IMR-90 (cell line): ENCODE measurements at regions not wholly inside any gene's neighbourhood (a gene's known extent, or its start where the extent isn't known, plus 50 kb on each side); places are given as distances from the start of the nearest gene placed in this dataset.

Experiments
- ATAC-seq: fragments of 200-7000 bp; cut with Tn5 transposase; 2 replicates; pipeline ENCODE4 v1.9.1; 2020; ENCODE audit warnings: low read depth, mild to moderate bottlenecking, moderate library complexity
- BruUV-seq: library from RNA; stranded (reverse); fragments of 400-500 nt; replicated peaks from 2 replicates; lab custom pipeline; 2021; lab: Mats Ljungman, UMichigan
- CTCF ChIA-PET: fragments of 300-600 bp; formaldehyde crosslinking; extraction: SDS; loops from one replicate; lab custom pipeline; 2021; ENCODE audit warnings: antibody characterized with exemption; lab: Yijun Ruan, JAX
- POLR2A ChIA-PET: fragments of 300-600 bp; sonication (Branson Sonifier 250); formaldehyde crosslinking; loops from one replicate; lab custom pipeline; 2022; ENCODE audit warnings: antibody characterized with exemption; ENCODE audit not compliant: unreplicated experiment; lab: Charles Lee
- DNase-seq: peaks from one replicate; pipeline ENCODE4 v3.0.0; 2013
- H2AFZ ChIP-seq: replicated peaks from 2 replicates; pipeline ENCODE3; 2013; ENCODE audit warnings: low read length, mild to moderate bottlenecking; ENCODE audit not compliant: poor library complexity
- H2AK5ac ChIP-seq: 2 replicates; pipeline ENCODE4 v1.6.1; 2013; ENCODE audit warnings: low read depth, low read length, inconsistent platforms
- H2AK9ac ChIP-seq: replicated peaks from 2 replicates; pipeline ENCODE3; 2013; ENCODE audit warnings: mild to moderate bottlenecking, low read depth, low read length, moderate library complexity; ENCODE audit not compliant: poor library complexity
- H2BK120ac ChIP-seq: 2 replicates; pipeline ENCODE4 v1.6.1; 2013; ENCODE audit warnings: low read depth, low read length, inconsistent platforms
- H2BK15ac ChIP-seq: 3 replicates; pipeline ENCODE4 v1.6.1; 2013; ENCODE audit warnings: low read depth, low read length, inconsistent platforms
- H2BK20ac ChIP-seq: 2 replicates; pipeline ENCODE4 v1.6.1; 2013; ENCODE audit warnings: low read depth, mild to moderate bottlenecking, inconsistent platforms, low read length, moderate library complexity
- H2BK5ac ChIP-seq: 2 replicates; pipeline ENCODE4 v1.6.1; 2013; ENCODE audit warnings: mild to moderate bottlenecking, low read depth, low read length, inconsistent platforms; ENCODE audit not compliant: poor library complexity, severe bottlenecking
- H3K14ac ChIP-seq: replicated peaks from 2 replicates; pipeline ENCODE4 v1.6.1; 2013; ENCODE audit warnings: low read depth, low read length, inconsistent platforms
- H3K18ac ChIP-seq: 2 replicates; pipeline ENCODE4 v1.6.1; 2013; ENCODE audit warnings: low read depth, low read length, control low read depth
- H3K23ac ChIP-seq: 2 replicates; pipeline ENCODE4 v1.6.1; 2013; ENCODE audit warnings: low read depth, low read length, inconsistent platforms
- H3K27ac ChIP-seq: 2 replicates; pipeline ENCODE4 v1.5.1; 2013; ENCODE audit warnings: mild to moderate bottlenecking, control low read depth, low read length; ENCODE audit not compliant: insufficient read depth
- H3K27me3 ChIP-seq: 2 replicates; pipeline ENCODE4 v1.6.1; 2013; ENCODE audit warnings: low read length; ENCODE audit not compliant: control insufficient read depth, insufficient read depth
- H3K36me3 ChIP-seq: 2 replicates; pipeline ENCODE4 v1.6.1; 2013; ENCODE audit warnings: low read length, mixed read lengths; ENCODE audit not compliant: control insufficient read depth, insufficient read depth
- H3K4ac ChIP-seq: 2 replicates; pipeline ENCODE4 v1.6.1; 2013; ENCODE audit warnings: low read depth, low read length, inconsistent platforms
- H3K4me1 ChIP-seq: 2 replicates; pipeline ENCODE4 v1.6.1; 2013; ENCODE audit warnings: low read length, mixed read lengths; ENCODE audit not compliant: control insufficient read depth, insufficient read depth
- H3K4me2 ChIP-seq: 2 replicates; pipeline ENCODE4 v1.6.1; 2013; ENCODE audit warnings: low read depth, mild to moderate bottlenecking, control low read depth, low read length, moderate library complexity
- H3K4me3 ChIP-seq: 2 replicates; pipeline ENCODE4 v1.5.1; 2013; ENCODE audit warnings: low read depth, mild to moderate bottlenecking, control low read depth, low read length, moderate library complexity; ENCODE audit not compliant: insufficient read depth
- H3K56ac ChIP-seq: 2 replicates; pipeline ENCODE4 v1.6.1; 2013; ENCODE audit warnings: low read length, inconsistent platforms; ENCODE audit not compliant: insufficient read depth; ENCODE audit errors: extremely low read depth
- H3K79me1 ChIP-seq, 2 experiments: 2 replicates each; pipeline ENCODE4 v1.6.1; 2013; ENCODE audit warnings: low read length in 2 of 2, inconsistent platforms in 1 of 2, low read depth in 1 of 2
- H3K9ac ChIP-seq: 2 replicates; pipeline ENCODE4 v1.6.1; 2013; ENCODE audit warnings: low read depth, low read length, control low read depth
- H3K9me1 ChIP-seq: 2 replicates; pipeline ENCODE4 v1.6.1; 2013; ENCODE audit warnings: low read length, inconsistent platforms; ENCODE audit not compliant: insufficient read depth
- H3K9me3 ChIP-seq: 2 replicates; pipeline ENCODE4 v1.6.1; 2013; ENCODE audit warnings: low read length; ENCODE audit not compliant: control insufficient read depth, insufficient read depth
- H4K20me1 ChIP-seq: 2 replicates; pipeline ENCODE4 v1.6.1; 2013; ENCODE audit warnings: low read length, inconsistent platforms; ENCODE audit not compliant: insufficient read depth
- H4K5ac ChIP-seq: 2 replicates; pipeline ENCODE4 v1.6.1; 2013; ENCODE audit warnings: mild to moderate bottlenecking, low read depth, low read length, control low read depth
- H4K8ac ChIP-seq, 2 experiments: 2 replicates each; pipeline ENCODE4 v1.6.1; 2013; ENCODE audit warnings: low read depth in 2 of 2, low read length in 2 of 2, control low read depth in 1 of 2, inconsistent platforms in 1 of 2
- H4K91ac ChIP-seq: 2 replicates; pipeline ENCODE4 v1.6.1; 2013; ENCODE audit warnings: low read depth, low read length, inconsistent platforms; ENCODE audit not compliant: insufficient read depth
- ELK1 ChIP-seq: fragments of 150-350 bp; IDR thresholded peaks from 2 replicates; pipeline ENCODE4 v1.6.1; 2016; ENCODE audit warnings: low read depth, mild to moderate bottlenecking, low read length, moderate library complexity, borderline replicate concordance
- MAFK ChIP-seq: IDR thresholded peaks from 2 replicates; pipeline ENCODE4 v1.6.1; 2012; ENCODE audit warnings: low read depth, low read length, improper control_type of control experiment
- POLR2A ChIP-seq: IDR thresholded peaks from 2 replicates; pipeline ENCODE4 v1.6.1; 2012; ENCODE audit warnings: mild to moderate bottlenecking, low read depth, low read length
- RFX5 ChIP-seq: IDR thresholded peaks from 2 replicates; pipeline ENCODE4 v1.8.0; 2012; ENCODE audit warnings: low read depth, mild to moderate bottlenecking, low read length, moderate library complexity
- WGBS, 2 experiments: methylation state at CpG; one replicate each; pipeline versions ENCODE4 v1.1.5 to v1.1.7; 2013; ENCODE audit warnings: missing lambda C conversion rate in 2 of 2; ENCODE audit not compliant: insufficient read length in 1 of 2; ENCODE audit errors: extremely low coverage in 2 of 2; 5-methylcytosine and 5-hydroxymethylcytosine counted together
- dilution Hi-C: fragments of 300-500 bp; cut with HindIII; formaldehyde crosslinking; loops from one replicate; pipeline ENCODE4 v1.14.3; 2018; ENCODE audit warnings: low sequenced_read_pairs; ENCODE audit not compliant: unreplicated experiment
- in situ Hi-C: fragments of 300-500 bp; cut with MboI; formaldehyde crosslinking; loops from 3 replicates; pipeline ENCODE4 v1.14.3; 2019; ENCODE audit warnings: low sequenced_read_pairs, inconsistent platforms, mixed read lengths
- intact Hi-C: fragments of 100-400 bp; cut with micrococcal nuclease; formaldehyde crosslinking; loops from 2 replicates; pipeline ENCODE4 v1.10.0; 2022
- TF ChIP-seq, protein P1 (sequence below): conservative IDR thresholded peaks from 2 replicates; pipeline ENCODE4 v1.5.1; 2012; ENCODE audit warnings: mild to moderate bottlenecking, low read depth, low read length, improper control_type of control experiment

DNA sequence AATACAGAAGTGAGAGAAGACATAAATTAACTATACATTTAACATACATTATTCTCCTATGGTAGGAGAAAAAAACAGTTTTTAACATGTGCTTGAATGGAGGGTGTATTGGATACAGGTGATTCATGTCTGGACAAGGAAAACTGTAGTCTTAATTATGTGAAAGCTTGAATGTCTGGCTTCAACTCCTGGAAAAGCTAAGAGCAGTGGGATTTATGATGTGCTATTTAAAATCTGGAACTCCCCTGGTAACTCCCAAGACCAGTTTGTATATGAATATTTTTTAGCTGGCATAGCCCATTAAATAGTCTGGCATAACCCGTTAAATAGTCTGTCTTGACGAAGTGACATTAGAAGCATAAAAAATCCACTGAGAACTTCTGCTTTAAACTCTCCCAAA lies 410.0 kb upstream of the PTCHD4 start:
- Histone ChIP-seq H2AK5ac (no peak overlapping the region), H2BK15ac (no peak overlapping the region), H3K18ac (no peak overlapping the region), H4K8ac (no peak overlapping the region), H3K9me1 (no peaks in the 10 kb centered on the region), H3K9ac (no peak overlapping the region), H3K9me3 (no peaks in the 10 kb centered on the region), H3K4ac (no peak overlapping the region), H2BK120ac (no peak overlapping the region), H3K56ac (no peak overlapping the region), H3K27ac (no peak overlapping the region), H4K91ac (no peak overlapping the region), H3K79me1 (no peaks in the 10 kb centered on the region), H3K14ac (no peak overlapping the region), H2AK9ac (no peak overlapping the region), H3K23ac (no peak overlapping the region), H4K5ac (no peak overlapping the region), H4K20me1 (no peaks in the 10 kb centered on the region), H3K36me3 (no peaks in the 10 kb centered on the region), H3K27me3 (no peaks in the 10 kb centered on the region; the same call in 1 of the 2 replicates), H2BK5ac (no peak overlapping the region), H3K4me1 (no peaks in the 10 kb centered on the region), H3K4me3 (no peak overlapping the region), H2AFZ (no peak overlapping the region), H3K4me2 (no peak overlapping the region), H2BK20ac (no peak overlapping the region)
- WGBS, 2 experiments: no CpG with 5 or more reads among the region's 2 CpGs
- no peak for DNase-seq
- dilution Hi-C loops: no loop called here
- ChIA-PET CTCF (interaction anchor here (0.7 kb wide), 1 partner anchor 28 kb away, joined by 4 read pairs; no protein-coding TSS in a partner anchor), POLR2A (no interaction called here)
- intact Hi-C loops: no loop called here
- ATAC-seq: no peak
- in situ Hi-C loops: no loop called here
- TF ChIP-seq POLR2A (no peak), MAFK (no peak), ELK1 (no peak), RFX5 (no peak)
- TF ChIP-seq, protein P1, sequence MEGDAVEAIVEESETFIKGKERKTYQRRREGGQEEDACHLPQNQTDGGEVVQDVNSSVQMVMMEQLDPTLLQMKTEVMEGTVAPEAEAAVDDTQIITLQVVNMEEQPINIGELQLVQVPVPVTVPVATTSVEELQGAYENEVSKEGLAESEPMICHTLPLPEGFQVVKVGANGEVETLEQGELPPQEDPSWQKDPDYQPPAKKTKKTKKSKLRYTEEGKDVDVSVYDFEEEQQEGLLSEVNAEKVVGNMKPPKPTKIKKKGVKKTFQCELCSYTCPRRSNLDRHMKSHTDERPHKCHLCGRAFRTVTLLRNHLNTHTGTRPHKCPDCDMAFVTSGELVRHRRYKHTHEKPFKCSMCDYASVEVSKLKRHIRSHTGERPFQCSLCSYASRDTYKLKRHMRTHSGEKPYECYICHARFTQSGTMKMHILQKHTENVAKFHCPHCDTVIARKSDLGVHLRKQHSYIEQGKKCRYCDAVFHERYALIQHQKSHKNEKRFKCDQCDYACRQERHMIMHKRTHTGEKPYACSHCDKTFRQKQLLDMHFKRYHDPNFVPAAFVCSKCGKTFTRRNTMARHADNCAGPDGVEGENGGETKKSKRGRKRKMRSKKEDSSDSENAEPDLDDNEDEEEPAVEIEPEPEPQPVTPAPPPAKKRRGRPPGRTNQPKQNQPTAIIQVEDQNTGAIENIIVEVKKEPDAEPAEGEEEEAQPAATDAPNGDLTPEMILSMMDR: no peak
- no TSS peak for BruUV-seq
